ENCODE measurements at regions not wholly inside any gene's neighbourhood (a gene's known extent, or its start where the extent isn't known, plus 50 kb on each side); places are given as distances from the start of the nearest gene placed in this dataset.

DNA sequence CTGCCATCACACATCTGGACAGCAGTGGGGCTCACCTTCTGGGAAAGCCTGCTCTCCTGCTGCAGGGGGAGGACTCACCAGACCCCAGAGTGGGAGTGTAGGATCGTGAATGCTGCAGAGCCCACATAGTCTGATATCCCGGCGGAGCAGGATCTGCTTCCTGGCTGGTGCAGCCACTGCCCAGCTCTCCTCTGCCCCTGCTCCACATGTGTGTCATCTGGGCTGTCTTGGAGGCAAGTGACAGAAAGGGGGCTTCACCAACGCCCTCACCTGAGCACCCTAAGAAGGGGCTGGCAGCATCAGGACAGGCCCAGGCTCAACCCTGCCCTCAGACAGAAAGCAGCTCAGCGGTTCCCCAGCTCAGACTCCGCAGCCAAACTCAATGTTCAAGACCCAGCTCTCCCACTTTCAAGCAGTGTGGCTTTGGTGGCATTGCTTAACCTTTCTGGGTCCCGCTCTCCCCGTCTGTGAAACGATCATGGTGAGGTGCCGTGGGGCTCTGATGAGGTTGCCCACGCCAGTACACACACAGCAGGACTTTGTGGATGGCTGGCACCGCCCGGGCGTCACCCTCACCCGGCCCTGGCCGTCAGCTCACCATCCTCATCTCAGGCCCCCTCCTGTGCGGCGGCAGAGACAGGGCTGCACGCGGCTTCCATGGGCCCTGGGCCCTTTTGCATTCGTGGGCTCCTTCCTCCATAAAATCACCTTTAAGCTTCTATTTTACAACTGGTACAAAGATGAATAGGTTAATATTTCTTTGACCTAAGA is 91.0 kb upstream of the SFSWAP start:
- no peak overlapping the region for H3K4me3 ChIP-seq
- no peaks in the 10 kb centered on the region for H3K36me3 ChIP-seq
- TF ChIP-seq, protein P1, sequence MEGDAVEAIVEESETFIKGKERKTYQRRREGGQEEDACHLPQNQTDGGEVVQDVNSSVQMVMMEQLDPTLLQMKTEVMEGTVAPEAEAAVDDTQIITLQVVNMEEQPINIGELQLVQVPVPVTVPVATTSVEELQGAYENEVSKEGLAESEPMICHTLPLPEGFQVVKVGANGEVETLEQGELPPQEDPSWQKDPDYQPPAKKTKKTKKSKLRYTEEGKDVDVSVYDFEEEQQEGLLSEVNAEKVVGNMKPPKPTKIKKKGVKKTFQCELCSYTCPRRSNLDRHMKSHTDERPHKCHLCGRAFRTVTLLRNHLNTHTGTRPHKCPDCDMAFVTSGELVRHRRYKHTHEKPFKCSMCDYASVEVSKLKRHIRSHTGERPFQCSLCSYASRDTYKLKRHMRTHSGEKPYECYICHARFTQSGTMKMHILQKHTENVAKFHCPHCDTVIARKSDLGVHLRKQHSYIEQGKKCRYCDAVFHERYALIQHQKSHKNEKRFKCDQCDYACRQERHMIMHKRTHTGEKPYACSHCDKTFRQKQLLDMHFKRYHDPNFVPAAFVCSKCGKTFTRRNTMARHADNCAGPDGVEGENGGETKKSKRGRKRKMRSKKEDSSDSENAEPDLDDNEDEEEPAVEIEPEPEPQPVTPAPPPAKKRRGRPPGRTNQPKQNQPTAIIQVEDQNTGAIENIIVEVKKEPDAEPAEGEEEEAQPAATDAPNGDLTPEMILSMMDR (IDR thresholded peaks at IDR 0.05; ENCODE audit: low read depth, low read length), result no peak
- DNase-seq (ENCODE audit: low read depth in 1 of 2, low spot score in 1 of 2), result no peak
- H3K27ac ChIP-seq, result no peak overlapping the region
- H3K9me3 ChIP-seq (ENCODE audit: low read depth), result no peaks in the 10 kb centered on the region
- H3K4me1 ChIP-seq (ENCODE audit: low read depth), result no peaks in the 10 kb centered on the region
- no peaks in the 10 kb centered on the region for H3K27me3 ChIP-seq

DNA sequence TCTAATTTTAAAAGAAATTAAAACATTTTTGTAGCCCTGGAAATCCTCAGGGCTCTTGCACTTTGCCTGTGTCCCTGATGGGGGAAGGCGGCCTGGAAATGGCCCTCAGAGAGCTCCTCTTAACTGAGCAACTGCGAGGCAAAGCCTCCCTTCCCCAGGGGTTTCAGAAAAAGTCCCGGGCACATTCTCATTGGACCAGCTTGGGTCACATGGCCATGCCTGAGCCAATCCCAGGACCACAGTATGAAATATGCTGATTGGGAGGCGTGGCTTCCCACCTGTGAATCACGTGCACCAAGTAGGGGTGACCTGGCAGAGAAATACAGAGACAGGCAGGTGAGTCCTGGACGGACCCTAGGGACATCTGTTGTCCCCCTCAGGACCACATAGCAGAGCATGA is 90.4 kb upstream of the SFSWAP start:
- H3K36me3 ChIP-seq, result no peaks in the 10 kb centered on the region
- H3K4me3 ChIP-seq, result no peak overlapping the region
- H3K27me3 ChIP-seq, result no peaks in the 10 kb centered on the region
- no peaks in the 10 kb centered on the region for H3K4me1 ChIP-seq (ENCODE audit: low read depth)
- H3K27ac ChIP-seq, result no peak overlapping the region
- DNase-seq (ENCODE audit: low read depth in 1 of 2, low spot score in 1 of 2), result no peak
- no peaks in the 10 kb centered on the region for H3K9me3 ChIP-seq (ENCODE audit: low read depth)
- TF ChIP-seq, protein P1 (IDR thresholded peaks at IDR 0.05; ENCODE audit: low read depth, low read length), result no peak

DNA sequence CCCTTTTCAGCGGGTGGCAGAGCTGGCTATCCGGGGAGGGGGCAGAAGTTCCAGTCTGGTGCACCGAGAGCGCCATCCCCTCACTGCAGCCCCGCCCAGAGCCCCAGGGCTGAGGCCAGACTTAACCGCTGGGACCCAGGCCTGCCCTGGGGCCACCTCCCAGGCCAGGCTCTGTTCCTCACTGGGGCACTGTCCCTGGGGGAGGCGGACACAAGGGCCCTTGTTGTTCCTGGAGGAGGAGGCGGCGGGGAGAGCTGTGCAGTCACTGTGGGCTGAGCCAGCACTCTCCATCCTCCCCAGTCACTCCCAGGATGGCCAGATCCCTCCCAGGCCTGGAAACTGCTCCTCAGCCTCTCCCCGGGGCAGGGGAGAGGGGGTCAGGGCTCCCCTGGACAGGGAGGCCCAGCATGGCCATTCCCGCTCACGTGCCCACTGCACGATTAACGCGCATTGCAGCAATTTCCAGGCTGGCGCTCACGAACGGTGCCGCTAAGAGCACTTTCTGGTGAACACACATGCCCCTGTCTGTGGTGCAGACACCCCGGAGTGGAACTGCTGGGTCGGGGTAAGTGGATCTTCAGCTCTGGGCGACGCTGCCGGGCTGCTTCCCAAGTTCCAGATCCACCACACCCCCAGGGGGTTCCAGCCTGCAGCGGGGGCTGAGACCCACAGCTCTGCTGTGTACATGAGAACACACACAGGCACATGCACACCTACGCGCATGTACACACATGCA is 89.8 kb upstream of the SFSWAP start:
- Histone ChIP-seq H3K9me3 (ENCODE audit: low read depth) (no peaks in the 10 kb centered on the region), H3K27ac (no peak overlapping the region), H3K36me3 (no peaks in the 10 kb centered on the region), H3K27me3 (no peaks in the 10 kb centered on the region), H3K4me3 (no peak overlapping the region), H3K4me1 (ENCODE audit: low read depth) (no peaks in the 10 kb centered on the region)
- DNase-seq (ENCODE audit: low read depth in 1 of 2, low spot score in 1 of 2), result no peak
- TF ChIP-seq, protein P1 (IDR thresholded peaks at IDR 0.05; ENCODE audit: low read depth, low read length), result no peak

DNA sequence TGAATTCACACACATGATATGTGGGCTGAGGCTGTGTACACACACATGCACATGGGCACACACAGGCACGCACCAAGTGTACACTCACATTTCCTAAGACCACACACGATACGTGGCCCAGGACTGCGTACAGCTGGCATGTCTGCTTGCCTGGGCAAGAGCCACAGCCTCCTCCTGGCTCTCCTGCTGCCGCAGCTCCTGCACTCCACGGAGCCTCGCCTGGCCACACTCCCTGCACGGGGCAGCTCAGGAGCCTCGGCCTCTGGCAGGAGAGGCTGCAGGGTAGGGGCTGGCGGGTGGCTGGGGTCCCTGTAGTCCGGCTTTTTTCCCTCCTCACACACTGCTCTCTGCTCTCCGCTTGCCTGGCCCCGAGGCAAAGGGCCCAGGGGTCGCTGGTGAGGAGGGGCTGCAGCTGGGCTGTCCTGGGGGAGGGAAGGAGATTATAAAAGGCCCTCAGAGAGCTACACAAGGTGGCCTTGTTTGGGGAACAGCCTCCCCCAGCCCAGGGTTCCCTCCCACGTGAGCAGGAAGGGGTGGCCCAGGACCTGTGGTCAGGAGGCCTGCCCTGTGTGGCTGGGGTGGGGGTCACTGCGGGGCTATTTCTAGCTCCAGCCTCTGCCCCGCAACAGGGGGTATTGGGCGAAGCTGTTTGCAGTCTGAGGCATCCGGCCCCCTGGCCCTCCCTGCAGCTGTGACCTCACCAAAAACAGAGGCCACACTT is 89.0 kb upstream of the SFSWAP start:
- peak in 1 of 2 donors; percentile 12 for DNase-seq (ENCODE audit: low read depth in 1 of 2, low spot score in 1 of 2)
- no peaks in the 10 kb centered on the region for H3K4me1 ChIP-seq (ENCODE audit: low read depth)

DNA sequence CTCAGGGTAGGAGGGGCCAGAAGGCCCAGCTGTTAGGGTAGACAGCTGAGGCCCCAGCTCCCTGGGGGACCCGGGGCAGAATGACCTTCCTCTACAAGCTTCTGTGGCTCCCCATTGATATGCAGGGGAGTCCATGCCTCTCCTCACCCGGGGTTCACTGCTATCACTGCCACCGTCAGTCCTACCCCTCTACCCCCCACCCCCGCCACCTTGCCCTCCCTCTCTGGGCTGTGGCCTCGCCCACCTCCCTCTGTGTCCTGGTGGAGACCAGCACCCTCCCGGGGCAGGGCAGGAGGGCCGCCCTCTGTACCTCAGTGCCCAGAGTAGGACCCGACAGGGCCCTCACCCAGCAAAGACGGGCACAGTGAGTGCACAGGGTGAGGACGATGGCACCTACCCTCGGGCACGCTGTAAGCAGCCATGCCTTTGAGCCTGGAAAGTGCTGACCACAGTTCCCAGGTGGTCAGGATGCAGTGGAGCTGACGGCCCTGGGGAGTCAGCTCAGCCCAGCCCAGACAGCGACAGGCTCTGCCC is 88.4 kb upstream of the SFSWAP start:
- Histone ChIP-seq H3K27me3 (no peaks in the 10 kb centered on the region), H3K4me1 (ENCODE audit: low read depth) (no peaks in the 10 kb centered on the region), H3K9me3 (ENCODE audit: low read depth) (no peaks in the 10 kb centered on the region), H3K27ac (no peak overlapping the region), H3K4me3 (no peak overlapping the region), H3K36me3 (no peaks in the 10 kb centered on the region)
- no peak for DNase-seq (ENCODE audit: low read depth in 1 of 2, low spot score in 1 of 2)
- TF ChIP-seq, protein P1 (IDR thresholded peaks at IDR 0.05; ENCODE audit: low read depth, low read length), result no peak

More for the DNA sequence above, 89.0 kb upstream of the SFSWAP start:
- H3K9me3 ChIP-seq (ENCODE audit: low read depth), result no peaks in the 10 kb centered on the region
- H3K4me3 ChIP-seq, result no peak overlapping the region
- H3K27ac ChIP-seq, result no peak overlapping the region
- TF ChIP-seq, protein P1 (IDR thresholded peaks at IDR 0.05; ENCODE audit: low read depth, low read length), result no peak
- H3K36me3 ChIP-seq, result no peaks in the 10 kb centered on the region
- H3K27me3 ChIP-seq, result no peaks in the 10 kb centered on the region
